Endothelial cell of umbilical vein (primary cell): ENCODE measurements at regions not wholly inside any gene's neighbourhood (a gene's known extent, or its start where the extent isn't known, plus 50 kb on each side); places are given as distances from the start of the nearest gene placed in this dataset.

ENCODE experiments used
- BruUV-seq: library from RNA; stranded (reverse); fragments of 400-500 nt; replicated peaks from 2 replicates; lab custom pipeline; 2021; lab: Mats Ljungman, UMichigan
- CTCF ChIA-PET: fragments of 300-600, 350-600 bp; sonication (Branson Sonifier 250); formaldehyde crosslinking; loops from one replicate; lab custom pipeline; 2021; ENCODE audit warnings: antibody characterized with exemption, inconsistent platforms; lab: Charles Lee
- POLR2A ChIA-PET: fragments of 300-600, 350-600 bp; sonication (Branson Sonifier 250); formaldehyde crosslinking; loops from one replicate; lab custom pipeline; 2021; ENCODE audit warnings: antibody characterized with exemption, inconsistent platforms; lab: Charles Lee
- DNase-seq: peaks from one replicate; pipeline ENCODE4 v3.0.0-alpha.2; 2011; ENCODE audit warnings: low read depth, low spot score
- FAIRE-seq: peaks from 2 replicates; lab custom pipeline; 2011; peaks lifted over from hg19 to GRCh38; lab: Jason Lieb, UNC
- H2AFZ ChIP-seq: 2 replicates; pipeline ENCODE4 v1.6.0; 2012; ENCODE audit warnings: low read depth, low read length, control low read depth, inconsistent platforms
- H3K27ac ChIP-seq: 2 replicates; pipeline ENCODE4 v1.5.1; 2011; ENCODE audit warnings: low read depth, mild to moderate bottlenecking, control low read depth, low read length, moderate library complexity; ENCODE audit not compliant: insufficient read depth
- H3K27me3 ChIP-seq, 2 experiments: 2 replicates each; pipeline versions ENCODE4 v1.6.0 to v1.6.1; 2011; ENCODE audit warnings: low read length in 2 of 2, mixed read lengths in 1 of 2; ENCODE audit not compliant: control insufficient read depth in 2 of 2, insufficient read depth in 2 of 2
- H3K36me3 ChIP-seq, 2 experiments: 2 replicates in 1 of 2; 3 replicates in 1 of 2; pipeline ENCODE4 v1.5.1; 2011; ENCODE audit warnings: low read length in 2 of 2, mild to moderate bottlenecking in 1 of 2, moderate library complexity in 1 of 2; ENCODE audit not compliant: control insufficient read depth in 2 of 2, insufficient read depth in 2 of 2; ENCODE audit errors: extremely low read depth in 1 of 2
- H3K4me1 ChIP-seq: 3 replicates; pipeline ENCODE4 v1.5.1; 2011; ENCODE audit warnings: mild to moderate bottlenecking, low read length; ENCODE audit not compliant: control insufficient read depth, insufficient read depth; ENCODE audit errors: extremely low read depth
- H3K4me2 ChIP-seq: 2 replicates; pipeline ENCODE4 v1.6.1; 2011; ENCODE audit warnings: low read length, control low read depth, mixed read lengths; ENCODE audit not compliant: insufficient read depth
- H3K4me3 ChIP-seq, 3 experiments: fragments of 200-600 bp in 1 of 3; sonication (generic), shearing (Covaris generic) in 1 of 3; replicated peaks in 1 of 3; 2 replicates each; pipeline ENCODE4 v1.5.1; 2011 to 2016; ENCODE audit warnings: control low read depth in 3 of 3, low read length in 3 of 3, mild to moderate bottlenecking in 2 of 3, inconsistent platforms in 1 of 3, low read depth in 1 of 3, moderate library complexity in 1 of 3; ENCODE audit not compliant: insufficient read depth in 1 of 3
- H3K79me2 ChIP-seq: 2 replicates; pipeline ENCODE4 v1.6.0; 2012; ENCODE audit warnings: low read length, inconsistent platforms; ENCODE audit not compliant: control insufficient read depth, insufficient read depth
- H3K9ac ChIP-seq: replicated peaks from 2 replicates; pipeline ENCODE3; 2011; ENCODE audit warnings: low read length, control low read depth; ENCODE audit not compliant: insufficient read depth; ENCODE audit errors: extremely low read depth
- H3K9me1 ChIP-seq: replicated peaks from 3 replicates; pipeline ENCODE4 v1.6.0; 2011; ENCODE audit warnings: mild to moderate bottlenecking, low read length; ENCODE audit not compliant: control insufficient read depth, insufficient read depth; ENCODE audit errors: extremely low read depth
- H3K9me3 ChIP-seq: replicated peaks from 2 replicates; pipeline ENCODE4 v1.5.1; 2012; ENCODE audit warnings: low read length, inconsistent platforms; ENCODE audit not compliant: control insufficient read depth, insufficient read depth
- H4K20me1 ChIP-seq: replicated peaks from 2 replicates; pipeline ENCODE3; 2011; ENCODE audit warnings: mild to moderate bottlenecking, low read length; ENCODE audit not compliant: control insufficient read depth, insufficient read depth; ENCODE audit errors: extremely low read depth
- CTCF ChIP-seq, 2 donors: IDR thresholded peaks; 1 replicate in 1 of 2; 2 replicates in 1 of 2; pipeline ENCODE4 v1.5.1; 2011; ENCODE audit warnings: low read length in 2 of 2, mild to moderate bottlenecking in 2 of 2, moderate library complexity in 2 of 2, control low read depth in 1 of 2, inconsistent platforms in 1 of 2, low read depth in 1 of 2; ENCODE audit not compliant: insufficient read depth in 1 of 2; ENCODE audit errors: extremely low read depth in 1 of 2
- EZH2 ChIP-seq: IDR thresholded peaks from 2 replicates; pipeline ENCODE4 v1.6.1; 2012; ENCODE audit warnings: borderline replicate concordance, low read depth, mild to moderate bottlenecking, moderate library complexity, low read length, inconsistent platforms; ENCODE audit not compliant: severe bottlenecking
- FOS ChIP-seq: IDR thresholded peaks from 2 replicates; pipeline ENCODE4 v1.6.1; 2011; ENCODE audit warnings: mild to moderate bottlenecking, low read length, moderate library complexity, borderline replicate concordance; ENCODE audit not compliant: insufficient read depth
- GATA2 ChIP-seq: IDR thresholded peaks from 2 replicates; pipeline ENCODE4 v1.7.0; 2011; ENCODE audit warnings: low read depth, mild to moderate bottlenecking, moderate library complexity, mixed read lengths, low read length; ENCODE audit not compliant: insufficient read length, insufficient read depth
- JUN ChIP-seq: IDR thresholded peaks from 2 replicates; pipeline ENCODE4 v1.6.1; 2011; ENCODE audit warnings: borderline replicate concordance, low read depth; ENCODE audit not compliant: insufficient read length, insufficient read depth
- MAX ChIP-seq: IDR thresholded peaks from 2 replicates; pipeline ENCODE4 v1.6.1; 2011; ENCODE audit not compliant: insufficient read depth, insufficient read length
- MYC ChIP-seq: IDR thresholded peaks from one replicate; pipeline ENCODE4 v1.6.1; 2011; ENCODE audit warnings: mild to moderate bottlenecking, low read depth, low read length
- POLR2A ChIP-seq: IDR thresholded peaks from 2 replicates; pipeline ENCODE4 v1.6.1; 2012; ENCODE audit warnings: low read depth, mild to moderate bottlenecking, control low read depth, low read length
- POLR2AphosphoS5 ChIP-seq: IDR thresholded peaks from 2 replicates; pipeline ENCODE4 v1.6.1; 2012; ENCODE audit warnings: low read depth, mild to moderate bottlenecking, control low read depth, low read length, moderate library complexity; ENCODE audit not compliant: insufficient read depth
- dilution Hi-C: fragments of 300-500 bp; cut with MboI; formaldehyde crosslinking; loops from one replicate; pipeline ENCODE4 v1.15.0; 2019; ENCODE audit warnings: low sequenced_read_pairs; ENCODE audit not compliant: extremely low pct_ligation_motif_present
- intact Hi-C: fragments of 100-400 bp; cut with micrococcal nuclease; formaldehyde crosslinking; loops from one replicate; pipeline ENCODE4 v1.10.0; 2022

- no TSS peak for BruUV-seq
- TF ChIP-seq EZH2 (no peak), GATA2 (no peak), CTCF (IDR thresholded peaks at IDR 0.05; ENCODE audit: extremely low read depth in 1 of 2, insufficient read depth in 1 of 2, low read depth in 1 of 2, low read length in 2 of 2) (no peak), MAX (no peak), JUN (no peak), POLR2A (no peak), FOS (no peak), MYC (no peak), POLR2AphosphoS5 (no peak)
- Histone ChIP-seq H3K4me2 (peak overlapping the region; percentile 35), H2AFZ (no peak overlapping the region), H3K4me1 (peaks cover 19% of the 10 kb centered on the region), H3K36me3 (no peaks in the 10 kb centered on the region), H3K9me3 (no peaks in the 10 kb centered on the region), H3K9ac (no peak overlapping the region), H3K4me3 (no peak overlapping the region), H3K9me1 (no peaks in the 10 kb centered on the region), H4K20me1 (no peaks in the 10 kb centered on the region), H3K27ac (no peak overlapping the region), H3K27me3 (no peaks in the 10 kb centered on the region), H3K79me2 (no peaks in the 10 kb centered on the region)
- intact Hi-C loops (loop anchor here (2.0 kb wide), 1 partner anchor 94 kb away; the partner anchor contains the start of gene HK2), dilution Hi-C loops (no loop called here)
- no peak for DNase-seq
- ChIA-PET POLR2A (no interaction called here), CTCF (interaction anchor here (0.9 to 2.2 kb wide), 6 partner anchors 9 to 134 kb away, joined by 3 to 13 read pairs (median 4); no protein-coding TSS in a partner anchor)
- no peak for FAIRE-seq
Observed at GRCh38 chr2:74740395-74740740, 86.3 kb downstream of the SEMA4F start.
